ENCODE measurements at regions not wholly inside any gene's neighbourhood (a gene's known extent, or its start where the extent isn't known, plus 50 kb on each side); places are given as distances from the start of the nearest gene placed in this dataset.

DNA sequence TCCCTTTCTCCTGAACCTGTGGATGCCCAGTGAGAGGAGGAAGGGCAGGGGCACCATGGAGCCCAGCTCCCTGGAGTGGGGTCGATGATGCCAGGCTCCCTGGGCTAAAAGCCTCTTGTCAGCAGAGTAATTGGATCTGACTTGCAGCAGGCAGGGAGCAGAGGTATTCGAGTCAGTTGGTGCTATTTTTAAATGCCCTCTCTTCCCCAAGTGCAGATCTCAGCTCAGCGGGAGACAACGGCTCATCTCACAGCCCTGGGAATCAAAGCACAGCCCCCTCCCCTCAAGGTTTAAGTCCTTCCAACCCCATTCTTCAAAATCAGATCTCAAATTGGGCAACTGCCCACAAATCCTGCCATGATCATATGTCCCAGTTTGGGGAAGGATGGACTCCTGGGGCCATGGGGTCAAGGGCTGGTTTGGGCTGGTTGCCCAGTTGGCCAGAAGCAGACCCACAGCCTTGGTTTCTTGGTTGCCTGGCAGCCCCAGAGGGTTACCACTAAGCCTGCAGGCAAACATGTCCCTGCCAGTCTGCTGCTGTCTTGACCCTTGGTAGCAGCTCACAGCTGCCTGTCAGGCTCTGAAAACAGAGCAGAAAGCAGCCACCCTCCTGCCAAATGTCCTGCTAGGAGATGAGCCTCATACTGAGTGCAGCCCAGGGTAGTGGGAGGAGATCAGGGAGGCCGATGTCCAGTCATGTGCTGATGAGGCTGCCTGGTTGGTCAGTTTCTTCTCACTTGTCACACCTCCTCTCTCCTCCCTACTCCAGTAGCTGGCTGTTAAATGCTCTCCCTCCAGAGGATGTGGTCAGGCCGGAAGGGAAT lies 244.9 kb downstream of the LOXHD1 start:
- DNase-seq, result peak in 12 of 42 donors; percentile 7 to 40 (median 22)
- intact Hi-C loops (cut with DNase I), result no loop called here

DNA sequence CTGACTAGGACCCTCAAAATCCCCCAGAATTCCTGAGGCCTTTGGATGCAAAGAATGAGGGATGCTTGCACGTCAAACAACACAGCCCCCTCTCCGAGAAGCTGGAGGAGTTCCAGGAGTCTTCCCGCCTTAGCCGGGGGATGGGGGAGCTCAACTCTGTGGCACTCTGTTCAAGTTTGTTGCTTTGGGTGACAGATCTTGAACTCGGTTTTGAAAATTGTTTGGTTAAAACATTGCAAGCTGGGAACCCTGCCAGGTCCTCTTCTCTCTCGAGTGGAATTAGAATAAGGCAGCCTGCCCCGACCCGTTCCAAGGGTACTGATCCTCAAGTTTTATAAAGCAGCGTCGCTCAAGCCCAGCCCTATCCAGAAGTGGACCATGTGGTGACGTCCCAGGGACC lies 244.1 kb downstream of the LOXHD1 start:
- intact Hi-C loops (cut with DNase I), result no loop called here
- peak in 21 of 42 donors; percentile 4 to 60 (median 25) for DNase-seq

DNA sequence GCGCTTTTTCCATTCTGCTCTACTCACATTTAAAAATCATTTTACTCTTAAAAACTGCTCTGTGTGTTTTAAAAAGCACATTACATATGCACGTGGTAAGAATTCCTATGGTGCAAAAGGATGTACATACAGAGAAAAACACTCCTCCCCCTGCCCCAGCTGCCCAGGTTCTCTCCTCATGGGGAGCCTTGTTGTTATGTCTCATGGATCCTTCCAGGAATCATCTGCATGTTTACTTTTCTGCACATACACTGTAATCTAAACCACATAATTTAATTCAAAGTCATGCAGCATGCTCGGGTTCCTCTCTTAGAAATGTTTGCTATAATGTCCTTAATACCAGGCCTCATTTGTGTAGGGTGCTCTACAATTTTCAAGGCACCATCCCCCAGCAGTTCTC lies 243.3 kb downstream of the LOXHD1 start:
- intact Hi-C loops (cut with DNase I), result no loop called here
- no peak for DNase-seq

DNA sequence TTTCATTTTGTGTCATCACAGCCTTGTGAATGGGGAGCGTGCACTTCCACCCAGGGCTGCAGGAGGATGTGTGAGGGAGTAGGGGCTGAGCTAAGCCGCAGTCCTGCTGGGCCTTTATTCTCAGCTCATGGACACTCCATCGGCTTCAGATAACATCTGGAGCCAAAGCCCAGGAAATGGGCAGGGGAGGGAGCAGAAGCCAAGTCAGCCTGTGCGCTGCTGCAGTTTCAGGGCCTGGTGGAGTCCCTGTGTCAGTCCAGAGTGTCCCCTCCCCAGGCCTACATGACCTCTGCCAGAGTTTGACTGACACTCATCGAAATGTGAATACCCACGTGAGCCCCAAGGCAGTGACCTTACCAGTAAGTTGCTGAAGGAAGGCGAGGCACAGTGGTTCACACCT lies 242.2 kb downstream of the LOXHD1 start:
- no peak for DNase-seq
- intact Hi-C loops (cut with DNase I), result no loop called here

DNA sequence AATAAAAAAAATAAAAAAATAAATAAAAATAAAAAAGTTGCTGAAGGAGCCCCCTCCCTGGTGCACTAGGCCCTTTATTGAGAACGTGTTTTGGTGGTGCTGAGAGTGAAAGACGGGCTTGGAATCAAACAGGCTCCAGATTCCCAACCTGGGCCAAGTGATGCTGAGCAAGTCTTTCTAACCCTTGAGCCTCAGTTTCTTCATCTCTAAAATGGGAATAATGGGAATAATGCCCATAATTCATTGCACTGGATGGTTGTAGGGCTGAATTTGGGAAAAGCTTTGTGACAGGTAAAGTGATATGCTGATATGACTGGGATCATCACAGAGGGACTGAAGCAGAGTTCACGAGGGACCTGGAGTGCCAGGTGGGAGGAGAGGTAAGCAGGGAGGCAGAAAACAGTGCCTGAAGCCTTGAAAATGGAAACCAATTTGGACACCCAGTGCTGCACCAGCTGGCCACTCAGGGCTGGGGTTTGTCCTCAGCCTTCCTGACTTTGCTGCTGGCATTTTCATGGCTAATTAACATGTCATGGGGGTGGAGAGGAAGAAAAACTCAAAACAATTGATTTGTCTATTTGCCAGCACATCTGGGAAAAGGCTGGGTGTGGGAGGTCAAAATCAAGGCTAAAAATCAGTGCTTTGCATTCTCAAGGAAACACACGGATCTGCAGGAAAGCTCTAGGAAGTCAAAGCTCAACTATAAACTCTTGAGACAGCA lies 241.3 kb downstream of the LOXHD1 start:
- DNase-seq, result no peak
- intact Hi-C loops (cut with DNase I), result no loop called here

DNA sequence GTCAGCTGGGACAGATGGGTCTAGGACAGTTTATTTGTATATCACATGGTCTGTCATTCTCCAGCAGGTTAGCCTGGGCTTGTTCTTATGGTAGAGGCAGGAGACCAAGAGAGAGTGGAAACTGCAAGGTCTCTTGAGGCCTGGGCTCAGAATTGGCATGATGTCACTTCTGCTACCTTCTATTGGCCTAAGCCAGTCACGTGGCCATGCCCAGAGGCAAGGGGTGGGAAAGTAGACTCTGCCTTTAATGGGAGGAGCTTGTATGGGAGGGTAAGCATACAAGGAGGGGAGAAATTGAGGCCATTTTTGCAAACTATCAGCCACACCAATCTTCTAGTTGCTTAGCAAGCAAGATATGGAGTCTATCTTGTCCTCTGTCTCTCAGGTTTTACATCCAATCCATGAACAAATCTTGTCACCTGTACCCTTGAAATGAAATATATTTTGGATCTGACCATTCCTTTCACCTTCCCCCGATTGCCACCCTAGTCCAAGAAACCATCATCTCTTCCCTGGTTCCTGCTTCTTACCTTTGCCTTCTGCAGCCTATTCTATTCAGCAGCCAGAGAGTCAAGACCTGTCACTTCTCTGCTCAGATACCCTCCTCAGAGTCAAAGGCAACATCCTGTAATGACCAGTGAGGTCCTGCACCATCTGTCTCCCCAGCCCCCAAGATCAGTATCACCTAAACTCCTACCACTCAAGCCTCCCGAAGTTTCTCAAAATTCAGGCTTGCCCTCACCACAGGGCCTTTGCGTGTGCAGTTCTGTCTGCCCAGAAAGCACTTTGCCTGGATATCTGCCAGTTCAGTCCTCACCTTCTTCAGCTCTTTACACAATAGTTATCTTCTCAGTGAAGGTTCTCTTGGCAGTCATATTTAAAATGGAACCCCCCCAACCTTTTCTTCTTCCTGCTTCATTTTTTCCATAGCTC lies 240.0 kb downstream of the LOXHD1 start:
- DNase-seq, result no peak
- intact Hi-C loops (cut with DNase I), result no loop called here

DNA sequence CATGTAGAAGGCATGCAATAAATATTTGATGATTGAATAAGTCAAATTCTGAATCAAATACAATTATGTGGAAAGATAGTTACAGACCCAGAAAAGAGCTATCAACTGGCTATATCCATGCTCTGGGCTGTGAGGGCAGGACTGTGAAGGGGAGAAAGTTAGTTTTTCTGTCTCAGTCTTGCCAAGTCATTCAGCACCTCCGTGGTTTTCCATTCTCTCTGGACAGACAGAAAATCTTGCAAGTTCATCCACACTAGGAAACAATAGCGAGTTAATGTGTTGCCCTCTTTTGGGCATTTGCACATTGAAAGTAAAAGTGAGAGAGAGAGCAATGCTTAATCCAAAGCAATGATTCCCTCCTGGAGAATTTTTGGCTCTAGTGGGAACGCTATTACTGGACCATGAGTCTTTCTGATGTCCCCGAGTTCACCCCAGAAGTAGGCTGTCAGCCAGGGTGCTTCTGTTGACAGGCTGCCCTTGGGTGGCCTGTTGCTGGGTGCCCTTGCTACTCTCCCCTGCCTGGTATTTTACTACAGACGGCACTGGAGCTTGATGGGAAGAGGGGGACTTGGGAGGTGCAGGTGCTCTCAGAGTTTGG lies 238.3 kb downstream of the LOXHD1 start:
- intact Hi-C loops (cut with DNase I), result no loop called here
- DNase-seq, result peak in 2 of 42 donors; percentile 1 to 23

DNA sequence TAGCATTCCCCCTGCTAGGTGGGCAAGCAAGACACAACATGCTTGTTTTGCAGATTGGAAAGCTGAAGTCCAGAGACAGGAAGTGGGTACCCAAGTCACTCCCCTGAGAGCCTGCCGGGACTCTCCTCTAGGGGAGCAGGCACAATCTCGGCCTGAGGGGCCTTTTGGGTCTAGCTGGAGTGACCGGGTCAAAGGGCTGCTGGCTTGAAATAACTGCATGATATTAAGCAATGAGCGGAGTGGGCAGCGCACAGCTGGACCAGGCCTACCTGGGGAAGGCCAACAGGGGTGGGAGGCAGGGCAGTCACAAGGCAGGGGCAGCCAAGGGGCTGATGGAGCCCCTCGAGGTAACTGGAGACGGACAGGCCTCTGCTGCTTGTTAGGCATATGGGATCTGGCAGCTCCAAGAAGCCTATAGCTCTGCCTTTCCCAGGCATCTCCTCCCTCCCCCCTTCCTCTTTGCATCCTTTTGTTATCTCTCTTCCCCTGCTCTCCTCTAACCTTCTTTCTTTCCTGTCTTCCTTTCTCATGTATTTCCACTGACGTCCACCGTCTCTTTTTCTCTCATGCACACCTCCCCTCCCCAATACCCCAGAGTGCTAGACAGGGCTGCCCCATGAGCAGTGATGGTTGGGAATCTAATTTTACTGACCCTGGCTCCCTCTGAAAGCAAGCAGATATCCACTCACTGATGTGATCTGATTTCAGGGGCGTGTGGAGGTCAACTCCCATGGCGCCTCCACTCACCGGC lies 237.5 kb downstream of the LOXHD1 start:
- DNase-seq, result peak in 3 of 42 donors; percentile 5 to 35 (median 9)
- intact Hi-C loops (cut with DNase I), result no loop called here

DNA sequence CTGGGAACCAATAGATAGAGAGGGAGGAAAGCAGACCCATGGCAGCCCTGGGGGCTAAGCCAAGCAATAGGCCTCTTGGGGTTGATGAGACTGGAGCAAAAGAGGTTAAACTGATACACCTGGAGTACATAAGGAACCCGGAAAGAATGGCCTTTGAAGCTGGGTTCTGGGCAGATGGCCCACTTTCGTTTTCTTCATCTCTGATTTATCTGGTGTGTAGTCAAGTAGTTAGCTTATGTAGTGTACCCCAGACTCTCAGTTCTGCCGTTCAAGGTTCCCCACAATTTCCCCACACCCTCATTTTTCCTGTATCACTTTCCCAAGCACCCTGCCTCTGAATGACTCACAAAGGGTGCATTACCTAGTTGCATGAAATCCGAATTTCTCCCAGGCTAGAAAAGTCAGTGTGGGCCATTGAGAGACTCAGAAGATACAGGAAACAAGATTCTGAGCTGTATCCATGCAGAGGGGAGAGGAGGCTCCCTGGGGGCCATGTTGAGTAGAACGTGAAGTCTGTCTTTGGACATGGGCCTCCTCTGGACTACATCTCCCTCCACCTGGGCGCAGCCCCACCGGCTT lies 235.0 kb downstream of the LOXHD1 start:
- DNase-seq, result peak in 2 of 42 donors; percentile 5 to 7
- intact Hi-C loops (cut with DNase I), result no loop called here

DNA sequence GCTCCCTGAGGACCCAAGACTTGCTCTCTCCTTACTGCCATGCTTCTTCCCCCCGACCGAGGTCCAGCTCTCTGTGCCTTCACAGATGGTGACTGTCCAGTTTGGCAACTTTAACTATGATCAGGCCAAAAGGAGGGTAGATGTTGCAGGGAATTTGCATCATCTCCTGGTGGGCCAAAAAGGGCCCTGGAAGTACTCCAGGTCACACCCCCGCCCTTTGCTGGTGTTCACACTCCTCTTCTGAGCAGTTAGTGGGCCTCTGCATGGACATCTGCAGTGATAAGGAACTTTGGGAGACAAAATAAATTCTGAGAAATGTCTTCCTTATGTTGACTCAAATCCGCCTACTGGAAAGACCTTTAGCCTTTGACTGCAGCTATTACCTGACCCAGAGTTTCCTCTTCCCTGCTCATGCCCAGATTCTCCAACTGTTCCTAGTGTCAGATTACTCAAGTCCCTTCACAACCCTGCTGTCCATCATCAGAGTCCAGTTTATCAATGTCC lies 234.4 kb downstream of the LOXHD1 start:
- DNase-seq, result peak in 1 of 42 donors; percentile 10
- intact Hi-C loops (cut with DNase I), result no loop called here

DNA sequence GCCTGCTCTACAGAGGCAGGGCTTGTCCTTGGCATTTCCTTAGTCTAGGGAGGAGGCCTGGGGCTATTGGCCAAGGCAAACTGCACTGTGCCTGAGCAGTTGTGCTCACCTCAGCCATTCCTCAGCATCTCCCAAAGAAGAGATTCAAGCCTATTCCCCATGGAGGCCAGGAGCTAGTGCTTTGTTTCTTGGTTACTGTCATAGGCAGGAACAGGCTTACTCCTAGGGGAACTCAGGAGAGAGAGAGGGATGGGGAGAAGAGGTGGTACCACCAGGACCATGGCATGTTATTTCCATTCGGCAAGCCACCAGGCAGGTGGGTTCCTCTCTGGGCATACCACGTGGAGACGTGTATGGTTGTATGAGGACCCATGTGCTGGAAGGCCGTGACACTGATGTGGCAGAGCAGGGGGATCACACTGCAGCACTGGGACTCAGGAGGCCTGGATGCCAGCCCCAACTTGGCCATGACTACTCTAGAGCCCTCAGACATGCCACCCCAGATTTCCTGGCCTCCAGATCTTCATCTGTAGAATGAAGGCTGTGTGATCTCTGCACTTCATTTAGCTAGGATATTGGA lies 233.7 kb downstream of the LOXHD1 start:
- intact Hi-C loops (cut with DNase I), result no loop called here
- peak in 1 of 42 donors; percentile 8 for DNase-seq

DNA sequence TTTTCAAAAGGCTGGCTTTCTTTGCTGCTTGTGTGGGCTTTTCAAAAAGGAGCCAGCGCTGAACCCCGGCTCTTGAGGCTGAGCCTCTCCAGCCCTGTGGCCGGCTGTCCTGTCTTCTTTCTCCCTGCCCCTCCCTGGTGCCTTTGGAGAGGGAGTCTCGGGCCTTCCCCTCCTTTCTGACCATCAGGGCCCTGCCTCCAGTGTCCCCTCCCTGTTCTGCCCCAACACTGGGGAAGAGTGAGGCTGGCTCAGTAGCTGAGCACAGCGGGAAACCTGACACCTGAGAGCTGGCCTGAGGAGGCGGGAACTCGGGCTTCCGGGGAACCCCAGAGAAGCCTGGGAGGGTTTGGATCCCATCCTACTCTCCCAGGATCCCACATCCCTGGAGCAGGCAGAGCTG lies 232.1 kb downstream of the LOXHD1 start:
- DNase-seq, result no peak

DNA sequence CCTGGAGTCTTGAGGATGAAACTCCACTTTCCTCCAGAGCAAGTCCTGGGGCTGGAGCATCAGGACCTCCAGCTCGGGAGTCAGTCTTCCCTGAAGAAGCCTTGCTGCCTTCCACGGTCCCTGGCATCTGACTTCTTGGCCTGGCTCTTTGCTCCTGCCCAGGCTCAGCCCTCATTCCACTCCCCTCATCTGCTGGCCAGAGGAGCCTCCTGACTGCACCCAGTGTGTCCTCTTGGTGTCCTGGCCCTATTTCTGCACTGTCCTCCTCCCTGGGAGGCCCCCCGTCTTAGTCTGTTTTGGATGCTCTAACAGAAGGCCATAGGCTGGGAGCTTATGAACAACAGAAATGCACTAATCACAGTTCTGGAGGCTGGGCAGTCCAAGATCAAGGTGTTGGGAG lies 231.5 kb downstream of the LOXHD1 start:
- intact Hi-C loops (cut with DNase I), result no loop called here
- DNase-seq, result no peak

More for the DNA sequence above, 232.1 kb downstream of the LOXHD1 start:
- intact Hi-C loops (cut with DNase I), result no loop called here

DNA sequence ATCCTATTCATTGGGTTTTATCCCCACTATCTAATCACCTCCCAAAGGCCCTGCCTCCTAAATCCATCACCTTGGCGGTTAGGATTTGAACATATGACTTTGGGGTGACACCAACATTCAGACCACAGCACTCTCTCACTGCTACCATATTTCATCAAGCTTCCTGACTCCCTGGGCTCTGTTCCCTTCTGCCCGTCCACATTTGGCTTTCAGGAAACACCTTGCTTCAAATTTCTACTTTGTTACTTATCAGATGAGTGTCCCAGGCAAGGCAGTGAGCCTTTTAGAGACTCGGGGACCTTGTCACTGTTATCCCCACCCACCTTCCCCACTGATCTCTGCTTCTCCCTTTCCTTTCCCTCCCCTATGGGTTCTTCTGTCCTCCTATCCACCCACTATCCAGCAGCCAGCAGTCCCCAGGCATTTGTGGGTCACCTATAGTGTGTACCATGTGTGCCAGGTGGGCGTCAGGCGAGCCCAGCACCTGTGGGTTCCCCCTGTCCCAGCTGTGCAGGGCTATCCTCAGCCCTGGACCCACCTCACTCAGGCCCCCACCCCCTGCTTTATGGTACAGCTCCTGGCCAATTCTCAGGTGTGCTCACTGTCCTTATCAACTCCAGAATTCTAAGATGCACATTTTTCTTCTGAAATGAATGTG lies 230.9 kb downstream of the LOXHD1 start:
- intact Hi-C loops (cut with DNase I), result no loop called here
- no peak for DNase-seq

DNA sequence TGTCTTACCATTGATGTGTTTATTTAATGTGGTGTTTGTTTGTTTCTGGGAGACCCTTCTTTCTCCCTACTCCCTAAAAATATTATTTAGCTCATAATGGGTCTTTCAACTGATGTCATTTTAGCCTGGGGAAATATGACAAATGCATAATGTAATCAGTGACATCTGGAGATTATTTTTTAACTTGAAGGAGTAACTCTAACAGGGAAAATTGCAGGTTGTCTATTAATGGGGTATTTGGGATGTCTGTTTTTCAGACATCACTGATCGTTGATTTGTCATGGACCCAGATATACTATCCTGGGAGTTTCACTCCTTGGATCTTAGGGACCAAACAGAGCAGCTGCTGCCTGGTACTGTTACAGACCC lies 230.4 kb downstream of the LOXHD1 start:
- no peak for DNase-seq
- intact Hi-C loops (cut with DNase I), result no loop called here

All from head of caudate nucleus (tissue), 42 donors.